HUES64 (cell line): ENCODE measurements at regions not wholly inside any gene's neighbourhood (a gene's known extent, or its start where the extent isn't known, plus 50 kb on each side); places are given as distances from the start of the nearest gene placed in this dataset.

ENCODE experiments used
- H3K27ac ChIP-seq: 2 replicates; pipeline ENCODE4 v1.7.0; 2013; ENCODE audit warnings: low read depth, low read length, inconsistent platforms
- H3K27me3 ChIP-seq: 2 replicates; pipeline ENCODE4 v1.6.1; 2013; ENCODE audit warnings: mild to moderate bottlenecking, low read length; ENCODE audit not compliant: insufficient read depth
- H3K36me3 ChIP-seq: 2 replicates; pipeline ENCODE4 v1.6.1; 2013; ENCODE audit warnings: mild to moderate bottlenecking, low read length; ENCODE audit not compliant: insufficient read depth
- H3K4me1 ChIP-seq: 2 replicates; pipeline ENCODE4 v1.6.1; 2013; ENCODE audit warnings: mild to moderate bottlenecking, low read length, moderate library complexity; ENCODE audit not compliant: insufficient read depth
- H3K4me3 ChIP-seq: 2 replicates; pipeline ENCODE4 v1.5.1; 2013; ENCODE audit warnings: mild to moderate bottlenecking, low read length, moderate library complexity
- H3K9ac ChIP-seq: 2 replicates; pipeline ENCODE4 v1.6.1; 2013; ENCODE audit warnings: mild to moderate bottlenecking, low read depth, low read length
- H3K9me3 ChIP-seq: 2 replicates; pipeline ENCODE4 v1.6.1; 2013; ENCODE audit warnings: low read depth, low read length; ENCODE audit not compliant: insufficient read depth
- WGBS: fragments of 150-250, 120-280 bp; methylation state at CpG from one replicate; pipeline ENCODE4 v1.1.7; 2013; ENCODE audit warnings: missing lambda C conversion rate; 5-methylcytosine and 5-hydroxymethylcytosine counted together

DNA sequence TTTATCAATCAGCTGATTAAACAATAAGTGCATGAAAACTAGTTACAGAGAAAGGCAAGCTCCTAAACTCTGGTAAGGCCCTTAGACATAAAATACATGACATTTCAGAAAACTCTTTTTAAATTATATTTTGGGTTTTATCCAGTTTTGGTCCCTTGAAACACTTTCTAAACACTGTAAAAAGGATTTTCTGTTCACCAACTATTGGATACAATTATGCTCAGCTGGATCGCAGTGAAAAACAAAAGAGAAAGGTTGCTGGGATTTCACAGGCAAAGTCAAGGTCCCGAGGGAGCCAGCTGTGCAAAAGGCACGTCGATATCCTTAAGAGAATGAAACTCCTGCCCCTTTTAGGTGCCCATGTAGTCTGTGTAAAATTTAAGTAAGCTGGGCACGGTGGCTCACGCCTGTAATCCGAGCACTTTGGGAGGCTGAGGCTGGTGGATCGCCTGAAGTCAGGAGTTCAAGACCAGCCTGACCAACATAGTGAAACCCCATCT is 1018.4 kb upstream of the INTU start:
- no peaks in the 10 kb centered on the region; the same call in 1 of the 2 replicates for H3K9me3 ChIP-seq
- H3K9ac ChIP-seq = no peak overlapping the region
- 94% methylated on average over 8 of the region's 8 CpGs for WGBS
- no peaks in the 10 kb centered on the region for H3K4me1 ChIP-seq
- H3K27ac ChIP-seq = no peak overlapping the region
- no peaks in the 10 kb centered on the region for H3K36me3 ChIP-seq
- H3K27me3 ChIP-seq = no peaks in the 10 kb centered on the region
- no peak overlapping the region for H3K4me3 ChIP-seq

DNA sequence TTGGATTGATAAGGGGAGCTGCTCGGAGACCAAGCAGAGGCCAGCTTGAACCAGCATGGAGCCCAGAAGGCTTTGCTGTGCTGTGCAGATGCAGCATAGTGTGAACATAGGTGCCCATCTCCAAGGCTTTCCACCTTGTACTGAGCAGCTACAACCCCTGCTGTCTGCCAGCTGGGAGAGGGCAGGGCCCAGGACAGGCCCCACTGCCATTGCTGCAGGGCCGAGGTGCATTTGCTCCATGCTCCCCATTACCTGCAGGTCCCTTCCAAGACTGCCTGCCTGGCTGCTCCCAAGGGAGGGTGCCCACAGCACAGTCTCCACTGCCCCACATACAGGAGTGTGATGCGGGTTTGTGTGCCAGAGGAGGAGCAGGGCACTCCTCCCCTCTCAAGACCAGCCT is 1016.0 kb upstream of the INTU start:
- 93% methylated on average over 3 of the region's 3 CpGs for WGBS
- no peak overlapping the region for H3K9ac ChIP-seq
- H3K27me3 ChIP-seq = no peaks in the 10 kb centered on the region
- no peaks in the 10 kb centered on the region; the same call in 1 of the 2 replicates for H3K9me3 ChIP-seq
- no peak overlapping the region for H3K4me3 ChIP-seq
- H3K4me1 ChIP-seq = no peaks in the 10 kb centered on the region
- H3K27ac ChIP-seq = no peak overlapping the region
- no peaks in the 10 kb centered on the region for H3K36me3 ChIP-seq

DNA sequence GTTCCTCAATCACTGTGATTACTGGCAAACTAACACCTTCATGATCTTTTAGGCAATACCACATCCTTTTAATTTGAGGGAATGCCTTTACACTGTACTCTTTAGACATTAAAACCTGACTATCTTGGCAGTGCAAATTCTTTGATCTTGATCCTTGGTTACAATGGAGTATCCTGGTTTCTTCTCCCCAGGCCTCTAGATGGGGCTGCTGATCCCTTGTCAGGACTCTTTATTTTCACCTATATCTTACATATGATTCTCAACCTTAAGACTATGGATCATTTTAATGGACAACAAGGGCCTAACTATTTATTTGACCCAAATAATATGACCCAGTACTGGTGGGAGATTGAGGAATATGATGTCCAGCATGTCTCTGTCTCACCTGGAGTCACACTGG is 1005.5 kb upstream of the INTU start:
- Histone ChIP-seq H3K36me3 (no peaks in the 10 kb centered on the region), H3K4me1 (no peaks in the 10 kb centered on the region), H3K9me3 (no peaks in the 10 kb centered on the region), H3K9ac (no peak overlapping the region), H3K4me3 (no peak overlapping the region), H3K27ac (no peak overlapping the region), H3K27me3 (no peaks in the 10 kb centered on the region)

DNA sequence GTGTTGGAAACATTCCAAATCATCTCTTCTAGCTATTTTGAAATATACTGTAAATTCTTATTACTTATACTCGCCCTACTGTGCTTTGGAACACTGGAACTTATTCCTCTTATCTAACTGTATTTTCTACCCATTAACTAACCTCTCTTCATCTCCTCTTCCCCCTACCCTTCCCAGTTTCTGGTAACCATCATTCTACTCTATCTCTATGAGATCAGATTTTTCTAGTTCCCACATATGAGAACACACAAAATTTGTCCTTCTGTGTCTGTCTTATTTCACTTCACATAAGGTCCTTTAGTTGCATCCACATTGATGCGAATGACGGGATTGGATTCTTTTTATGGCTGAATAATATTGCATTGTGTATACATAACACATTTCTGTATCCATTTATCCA is 1003.8 kb upstream of the INTU start:
- no peak overlapping the region for H3K4me3 ChIP-seq
- H3K9ac ChIP-seq = no peak overlapping the region
- no peak overlapping the region for H3K27ac ChIP-seq
- H3K9me3 ChIP-seq = no peaks in the 10 kb centered on the region
- 87% methylated on average over 1 of the region's 3 CpGs for WGBS
- no peaks in the 10 kb centered on the region for H3K4me1 ChIP-seq
- no peaks in the 10 kb centered on the region for H3K27me3 ChIP-seq
- H3K36me3 ChIP-seq = no peaks in the 10 kb centered on the region

DNA sequence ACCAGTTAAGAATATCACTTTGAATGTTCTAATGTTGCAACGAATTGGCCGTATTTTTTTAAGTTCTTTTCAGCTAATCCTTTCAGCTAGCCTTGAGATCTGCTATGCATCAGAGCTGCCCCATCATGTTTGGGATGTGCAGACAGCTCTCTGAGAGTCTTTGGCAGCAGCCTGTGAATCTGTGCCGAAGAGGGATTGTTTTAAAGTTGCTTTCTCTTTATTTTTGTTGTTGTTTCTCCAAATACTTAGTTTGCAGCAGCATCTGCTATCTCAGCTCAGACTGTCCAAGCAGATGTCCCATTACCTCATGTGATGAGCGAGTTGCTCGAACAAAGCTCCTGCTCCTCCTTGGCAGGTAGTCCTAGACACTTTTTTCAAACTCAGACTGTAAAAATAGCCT is 1002.5 kb upstream of the INTU start:
- no peak overlapping the region for H3K4me3 ChIP-seq
- H3K27me3 ChIP-seq = no peaks in the 10 kb centered on the region
- no peaks in the 10 kb centered on the region for H3K4me1 ChIP-seq
- no peak overlapping the region for H3K9ac ChIP-seq
- no peaks in the 10 kb centered on the region for H3K36me3 ChIP-seq
- H3K9me3 ChIP-seq = no peaks in the 10 kb centered on the region
- no peak overlapping the region for H3K27ac ChIP-seq
- 95% methylated on average over 5 of the region's 5 CpGs for WGBS

DNA sequence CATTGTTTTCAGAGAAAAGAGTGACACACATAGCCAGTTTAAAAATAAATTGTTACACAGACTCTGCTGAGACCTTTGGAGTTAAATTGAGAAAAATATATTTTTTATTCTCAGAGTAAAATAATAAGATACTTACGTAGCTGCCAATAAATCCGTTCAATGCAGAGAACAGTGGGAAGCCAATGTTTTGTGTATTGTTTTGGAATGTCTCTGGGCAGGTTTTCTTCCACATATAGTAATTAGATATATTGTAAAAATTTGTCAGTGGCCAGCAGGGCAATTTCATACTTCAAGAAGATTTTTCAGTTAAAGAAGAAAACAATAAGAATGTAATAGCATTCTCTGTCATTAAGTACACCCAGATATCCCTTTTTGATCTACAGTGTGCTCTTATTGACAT is 999.5 kb upstream of the INTU start:
- H3K27ac ChIP-seq = no peak overlapping the region
- no peak overlapping the region for H3K4me3 ChIP-seq
- no peaks in the 10 kb centered on the region for H3K4me1 ChIP-seq
- no CpG with 5 or more reads among the region's 2 CpGs for WGBS
- H3K27me3 ChIP-seq = no peaks in the 10 kb centered on the region
- no peaks in the 10 kb centered on the region for H3K36me3 ChIP-seq
- H3K9me3 ChIP-seq = no peaks in the 10 kb centered on the region
- no peak overlapping the region for H3K9ac ChIP-seq

DNA sequence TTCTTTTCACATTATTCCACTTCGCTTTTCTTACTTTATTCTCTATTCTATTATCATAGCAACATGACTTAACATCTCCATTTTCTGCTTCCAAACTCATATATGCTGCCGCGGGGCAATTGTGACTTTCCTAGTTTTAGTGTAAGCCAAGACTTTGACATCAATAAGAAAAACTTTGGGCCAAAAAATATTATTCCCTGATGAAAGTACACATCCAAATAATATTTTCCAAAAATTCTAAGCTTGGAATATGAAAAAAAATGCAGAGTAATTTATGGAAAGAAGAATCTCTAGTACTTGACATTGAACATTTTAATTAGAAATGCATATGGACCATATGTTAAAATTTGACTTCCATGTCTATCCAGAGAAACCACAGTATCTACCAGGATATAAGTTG is 995.1 kb upstream of the INTU start:
- Histone ChIP-seq H3K4me3 (no peak overlapping the region), H3K9ac (no peak overlapping the region), H3K4me1 (no peaks in the 10 kb centered on the region), H3K27me3 (no peaks in the 10 kb centered on the region), H3K36me3 (no peaks in the 10 kb centered on the region), H3K27ac (no peak overlapping the region), H3K9me3 (no peaks in the 10 kb centered on the region)
- WGBS = 97% methylated on average over 3 of the region's 3 CpGs

DNA sequence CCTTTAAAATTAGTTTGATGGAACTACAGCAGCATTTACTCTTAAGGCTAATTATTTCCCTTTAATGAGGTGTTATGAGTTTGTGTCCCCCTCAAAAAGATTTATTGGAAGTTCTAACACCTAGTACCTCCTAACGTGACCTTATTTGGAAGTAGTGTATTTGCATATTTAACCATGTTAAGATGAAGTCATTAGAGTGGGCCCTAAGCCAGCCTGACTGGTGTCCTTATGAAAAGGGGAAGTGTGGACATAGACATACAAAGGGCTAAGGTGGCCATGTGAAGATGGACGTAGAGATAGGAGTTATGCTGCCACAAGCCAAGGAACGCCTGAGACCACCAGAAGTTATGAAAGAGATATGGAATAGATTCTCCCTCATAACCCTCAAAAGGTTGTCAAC is 985.4 kb upstream of the INTU start:
- Histone ChIP-seq H3K27ac (no peak overlapping the region), H3K4me1 (no peaks in the 10 kb centered on the region), H3K36me3 (no peaks in the 10 kb centered on the region), H3K9ac (no peak overlapping the region), H3K27me3 (no peaks in the 10 kb centered on the region), H3K4me3 (no peak overlapping the region), H3K9me3 (no peaks in the 10 kb centered on the region)
- 96% methylated on average over 3 of the region's 3 CpGs for WGBS

DNA sequence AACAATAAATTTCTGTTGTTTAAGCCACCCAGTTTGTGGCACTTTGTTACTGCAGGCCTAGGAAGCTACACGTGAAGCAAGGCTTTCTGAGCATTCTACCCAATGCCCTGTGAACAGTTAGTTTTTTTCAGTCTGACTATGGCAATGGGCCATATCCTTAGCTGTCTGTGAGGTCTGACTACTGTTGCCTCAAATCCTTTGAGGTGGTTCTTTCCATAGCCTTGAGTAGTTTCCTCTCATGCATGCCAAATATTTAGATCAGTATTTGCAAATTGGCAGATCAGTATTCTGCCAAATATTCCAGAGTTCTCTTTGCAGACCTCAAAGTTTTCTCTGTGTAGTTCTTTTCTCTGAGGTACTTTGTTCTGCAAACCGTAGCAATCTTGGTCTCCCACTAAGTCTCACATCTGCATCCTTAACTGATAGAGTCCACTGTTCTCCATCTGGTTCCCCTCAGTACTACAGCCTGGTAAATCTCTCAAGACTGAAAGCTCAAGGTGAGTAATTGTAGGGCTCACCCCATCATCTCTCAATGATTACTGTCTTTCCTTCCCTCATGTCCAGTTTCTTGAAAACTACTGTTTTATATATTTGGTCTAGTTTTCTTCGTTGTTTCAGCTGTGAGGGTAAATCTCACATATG is 984.9 kb upstream of the INTU start:
- H3K4me3 ChIP-seq = no peak overlapping the region
- no peaks in the 10 kb centered on the region for H3K27me3 ChIP-seq
- H3K36me3 ChIP-seq = no peaks in the 10 kb centered on the region
- no peaks in the 10 kb centered on the region for H3K4me1 ChIP-seq
- H3K9ac ChIP-seq = no peak overlapping the region
- no peaks in the 10 kb centered on the region for H3K9me3 ChIP-seq
- H3K27ac ChIP-seq = no peak overlapping the region
- 95% methylated on average over 2 of the region's 3 CpGs for WGBS

DNA sequence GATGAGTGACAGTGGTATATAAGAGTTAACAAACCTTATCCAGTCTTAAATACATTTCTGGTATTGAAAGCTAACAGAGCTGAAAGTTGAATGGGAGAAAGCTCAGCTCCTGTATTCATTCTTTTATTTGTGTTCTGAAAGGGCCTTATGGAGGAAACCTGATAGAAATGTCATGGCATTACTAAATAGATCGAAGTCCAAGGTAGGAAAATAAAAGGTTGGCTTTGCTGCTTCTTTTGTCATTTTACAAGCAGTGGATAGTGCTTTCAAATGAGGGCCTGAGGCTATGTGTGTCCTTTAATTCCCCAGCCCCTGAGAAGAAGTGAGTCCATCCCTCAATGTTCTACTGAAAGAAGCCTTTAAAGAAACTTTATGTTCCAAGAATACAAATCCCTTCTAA is 974.3 kb upstream of the INTU start:
- Histone ChIP-seq H3K36me3 (no peaks in the 10 kb centered on the region), H3K4me1 (no peaks in the 10 kb centered on the region), H3K4me3 (no peak overlapping the region), H3K27me3 (no peaks in the 10 kb centered on the region), H3K9me3 (no peaks in the 10 kb centered on the region), H3K9ac (no peak overlapping the region), H3K27ac (no peak overlapping the region)
- 88% methylated on average over 1 of the region's 1 CpG for WGBS

DNA sequence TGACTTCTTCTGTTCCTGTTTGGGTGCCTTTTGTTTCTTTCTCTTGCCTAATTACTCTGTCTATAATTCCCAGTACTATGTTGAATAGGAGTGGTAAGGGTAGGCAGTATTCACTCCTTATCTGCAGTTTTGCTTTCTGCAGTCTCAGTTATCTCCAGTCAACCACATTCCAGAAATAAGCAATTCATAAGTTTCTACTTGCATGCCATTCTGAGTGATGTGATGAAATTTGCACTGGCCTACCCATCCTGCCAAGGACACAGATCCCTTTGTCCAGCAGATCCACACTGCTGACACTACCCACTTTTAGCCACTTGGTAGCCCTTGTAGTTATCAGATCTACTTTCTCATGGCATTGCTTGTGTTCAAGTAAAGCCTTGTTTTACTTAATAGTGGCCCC is 971.6 kb upstream of the INTU start:
- no peaks in the 10 kb centered on the region for H3K27me3 ChIP-seq
- no peak overlapping the region for H3K27ac ChIP-seq
- H3K9ac ChIP-seq = no peak overlapping the region
- H3K9me3 ChIP-seq = no peaks in the 10 kb centered on the region
- no peak overlapping the region for H3K4me3 ChIP-seq
- no peaks in the 10 kb centered on the region for H3K4me1 ChIP-seq
- H3K36me3 ChIP-seq = no peaks in the 10 kb centered on the region

DNA sequence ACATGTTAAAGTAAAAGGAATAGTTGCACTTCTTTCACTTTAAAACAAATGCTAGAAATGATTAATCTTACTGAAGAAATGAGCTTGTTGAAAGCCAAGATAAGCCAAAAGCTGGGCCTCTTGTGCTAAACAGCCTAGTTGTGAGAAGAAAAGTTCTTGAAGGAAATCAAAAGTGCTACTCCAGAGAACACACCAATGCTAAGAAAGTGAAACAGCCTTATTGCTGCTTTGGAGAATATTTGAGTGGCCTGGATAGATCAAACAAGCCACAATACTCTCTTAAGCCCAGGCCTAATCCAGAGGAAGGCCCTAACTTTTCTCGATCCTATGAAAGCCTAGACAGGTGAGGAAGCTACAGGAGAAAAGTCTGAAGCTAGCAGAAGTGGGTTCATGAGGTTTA is 967.9 kb upstream of the INTU start:
- H3K4me1 ChIP-seq = no peaks in the 10 kb centered on the region
- H3K27me3 ChIP-seq = no peaks in the 10 kb centered on the region
- no peak overlapping the region for H3K27ac ChIP-seq
- H3K4me3 ChIP-seq = no peak overlapping the region
- 92% methylated on average over 1 of the region's 1 CpG for WGBS
- no peaks in the 10 kb centered on the region for H3K36me3 ChIP-seq
- H3K9me3 ChIP-seq = no peaks in the 10 kb centered on the region
- H3K9ac ChIP-seq = no peak overlapping the region
